COR-L47 (cell line): ENCODE measurements at regions not wholly inside any gene's neighbourhood (a gene's known extent, or its start where the extent isn't known, plus 50 kb on each side); places are given as distances from the start of the nearest gene placed in this dataset.
A peak's percentile ranks its signal among the peaks of the same experiment; 100 is the strongest.
"Not testable (repeated sequence)": the region's sequence is repeated elsewhere in the genome, so short reads cannot be mapped to it uniquely, and the experiment has no call there.

ENCODE experiments used
- DNase-seq: peaks from one replicate; lab custom pipeline; 2025; lab: John Stamatoyannopoulos, UW

GRCh38 chrX:20715176-20715575 is 448.5 kb upstream of the RPS6KA3 start:
- DNase-seq, result no peak

GRCh38 chrX:20712811-20713210 is 446.1 kb upstream of the RPS6KA3 start:
- DNase-seq, result no peak

GRCh38 chrX:20711366-20711765 is 444.7 kb upstream of the RPS6KA3 start:
- peak; percentile 19 for DNase-seq

GRCh38 chrX:20693078-20693477 is 426.4 kb upstream of the RPS6KA3 start:
- no peak for DNase-seq

GRCh38 chrX:20686256-20686655 is 419.5 kb upstream of the RPS6KA3 start:
- DNase-seq, result no peak

GRCh38 chrX:20685652-20686051 is 418.9 kb upstream of the RPS6KA3 start:
- no peak for DNase-seq

GRCh38 chrX:20681683-20682082 is 415.0 kb upstream of the RPS6KA3 start:
- no peak for DNase-seq

- no peak for DNase-seq
Measured at GRCh38 chrX:20680998-20681397, 414.3 kb upstream of the RPS6KA3 start.

GRCh38 chrX:20672476-20672875 is 405.8 kb upstream of the RPS6KA3 start:
- DNase-seq, result no peak

- not testable (repeated sequence) for DNase-seq
Measured at GRCh38 chrX:20671746-20672145, 405.0 kb upstream of the RPS6KA3 start.

- no peak for DNase-seq
Measured at GRCh38 chrX:20670611-20671010, 403.9 kb upstream of the RPS6KA3 start.

- DNase-seq, result no peak
Measured at GRCh38 chrX:20668550-20668949, 401.8 kb upstream of the RPS6KA3 start.

- DNase-seq, result no peak
Measured at GRCh38 chrX:20666331-20666730, 399.6 kb upstream of the RPS6KA3 start.

- DNase-seq, result no peak
Measured at GRCh38 chrX:20665481-20665880, 398.8 kb upstream of the RPS6KA3 start.

GRCh38 chrX:20664774-20665173 is 398.1 kb upstream of the RPS6KA3 start:
- no peak for DNase-seq

GRCh38 chrX:20664131-20664530 is 397.4 kb upstream of the RPS6KA3 start:
- no peak for DNase-seq

- DNase-seq, result no peak
Measured at GRCh38 chrX:20663336-20663735, 396.6 kb upstream of the RPS6KA3 start.

- DNase-seq, result no peak
Measured at GRCh38 chrX:20656721-20657120, 390.0 kb upstream of the RPS6KA3 start.

- no peak for DNase-seq
Measured at GRCh38 chrX:20654596-20655106, 387.9 kb upstream of the RPS6KA3 start.

GRCh38 chrX:20653070-20653469 is 386.4 kb upstream of the RPS6KA3 start:
- DNase-seq, result no peak

- DNase-seq, result no peak
Measured at GRCh38 chrX:20641954-20642353, 375.2 kb upstream of the RPS6KA3 start.

- no peak for DNase-seq
Measured at GRCh38 chrX:20639115-20639514, 372.4 kb upstream of the RPS6KA3 start.

GRCh38 chrX:20637351-20637750 is 370.6 kb upstream of the RPS6KA3 start:
- no peak for DNase-seq

GRCh38 chrX:20633451-20633850 is 366.7 kb upstream of the RPS6KA3 start:
- no peak for DNase-seq

- no peak for DNase-seq
Measured at GRCh38 chrX:20623448-20623847, 356.7 kb upstream of the RPS6KA3 start.
